ENCODE measurements at regions not wholly inside any gene's neighbourhood (a gene's known extent, or its start where the extent isn't known, plus 50 kb on each side); places are given as distances from the start of the nearest gene placed in this dataset.
A peak's percentile ranks its signal among the peaks of the same experiment; 100 is the strongest.
"Not testable (repeated sequence)": the region's sequence is repeated elsewhere in the genome, so short reads cannot be mapped to it uniquely, and the experiment has no call there.

GRCh38 chr7:56466607-56467525 lies 350.6 kb upstream of the NUPR2 start:
- DNase-seq (ENCODE audit: low read depth): not testable (repeated sequence)

- DNase-seq (ENCODE audit: low read depth): no peak
Observed at GRCh38 chr7:56449762-56450161, 333.5 kb upstream of the NUPR2 start.

GRCh38 chr7:56447864-56448693 lies 331.9 kb upstream of the NUPR2 start:
- DNase-seq (ENCODE audit: low read depth): peak; percentile 71

GRCh38 chr7:56420528-56420927 lies 304.3 kb upstream of the NUPR2 start:
- DNase-seq (ENCODE audit: low read depth): not testable (repeated sequence)

GRCh38 chr7:56375173-56375572 lies 259.0 kb upstream of the NUPR2 start:
- no peak for DNase-seq (ENCODE audit: low read depth)

- not testable (repeated sequence) for DNase-seq (ENCODE audit: low read depth)
Observed at GRCh38 chr7:56374666-56375065, 258.4 kb upstream of the NUPR2 start.

- DNase-seq (ENCODE audit: low read depth): peak; percentile 98
Observed at GRCh38 chr7:56373314-56373713, 257.1 kb upstream of the NUPR2 start.

- not testable (repeated sequence) for DNase-seq (ENCODE audit: low read depth)
Observed at GRCh38 chr7:56371792-56372191, 255.6 kb upstream of the NUPR2 start.

GRCh38 chr7:56370208-56370872 lies 254.1 kb upstream of the NUPR2 start:
- DNase-seq (ENCODE audit: low read depth): not testable (repeated sequence)

GRCh38 chr7:56367914-56368313 lies 251.7 kb upstream of the NUPR2 start:
- DNase-seq (ENCODE audit: low read depth): not testable (repeated sequence)

GRCh38 chr7:56367411-56367810 lies 251.2 kb upstream of the NUPR2 start:
- peak; percentile 60 for DNase-seq (ENCODE audit: low read depth)

- peak; percentile 6 for DNase-seq (ENCODE audit: low read depth)
Observed at GRCh38 chr7:56366701-56367100, 250.5 kb upstream of the NUPR2 start.

- DNase-seq (ENCODE audit: low read depth): not testable (repeated sequence)
Observed at GRCh38 chr7:56352576-56352975, 236.4 kb upstream of the NUPR2 start.

GRCh38 chr7:56351181-56351580 lies 235.0 kb upstream of the NUPR2 start:
- not testable (repeated sequence) for DNase-seq (ENCODE audit: low read depth)

GRCh38 chr7:56348311-56348710 lies 232.1 kb upstream of the NUPR2 start:
- not testable (repeated sequence) for DNase-seq (ENCODE audit: low read depth)

- DNase-seq (ENCODE audit: low read depth): not testable (repeated sequence)
Observed at GRCh38 chr7:56328327-56328726, 212.1 kb upstream of the NUPR2 start.

- DNase-seq (ENCODE audit: low read depth): no peak
Observed at GRCh38 chr7:56290548-56290947, 174.3 kb upstream of the NUPR2 start.

- DNase-seq (ENCODE audit: low read depth): peak; percentile 25
Observed at GRCh38 chr7:56287429-56288138, 171.4 kb upstream of the NUPR2 start.

- peak; percentile 13 for DNase-seq (ENCODE audit: low read depth)
Observed at GRCh38 chr7:56256108-56256507, 139.9 kb upstream of the NUPR2 start.

- DNase-seq (ENCODE audit: low read depth): peak; percentile 49
Observed at GRCh38 chr7:56250135-56250534, 133.9 kb upstream of the NUPR2 start.

- peak; percentile 51 for DNase-seq (ENCODE audit: low read depth)
Observed at GRCh38 chr7:56229631-56230030, 113.4 kb upstream of the NUPR2 start.

Measured in Daoy (cell line).